Hematopoietic multipotent progenitor cell treated with erythropoietin and hydrocortisone succinate and interleukin-3 and kit ligand, for 15 days (in vitro differentiated cells): ENCODE measurements at regions not wholly inside any gene's neighbourhood (a gene's known extent, or its start where the extent isn't known, plus 50 kb on each side); places are given as distances from the start of the nearest gene placed in this dataset.
"Not testable (repeated sequence)": the region's sequence is repeated elsewhere in the genome, so short reads cannot be mapped to it uniquely, and the experiment has no call there.

Experiments used
- DNase-seq: peaks from one replicate; pipeline ENCODE4 v3.0.0-alpha.2; 2015; ENCODE audit warnings: low spot score

DNA sequence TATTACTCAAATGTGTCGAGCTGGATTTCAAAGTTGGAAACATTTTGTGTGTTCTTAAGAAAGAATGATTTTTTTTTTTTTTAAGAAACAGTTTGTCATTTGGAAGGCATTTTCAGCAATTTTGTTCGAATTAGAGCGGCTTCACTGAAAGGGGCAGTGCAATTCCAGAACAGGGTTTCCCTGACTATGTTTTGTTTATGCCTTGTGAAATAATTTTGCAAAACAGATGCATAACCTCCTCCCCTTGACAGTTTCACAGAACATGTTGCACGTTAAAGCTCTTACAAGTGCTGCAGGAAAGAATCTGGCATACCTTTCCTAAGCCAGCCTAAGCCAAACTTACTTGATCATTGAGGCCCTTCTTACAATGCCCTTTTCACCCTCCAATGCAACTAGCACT lies 216.0 kb upstream of the SSTR4 start:
- no peak for DNase-seq

GRCh38 chr20:22819784-22820183 lies 215.3 kb upstream of the SSTR4 start:
- no peak for DNase-seq

GRCh38 chr20:22821081-22821727 lies 213.9 kb upstream of the SSTR4 start:
- no peak for DNase-seq

DNA sequence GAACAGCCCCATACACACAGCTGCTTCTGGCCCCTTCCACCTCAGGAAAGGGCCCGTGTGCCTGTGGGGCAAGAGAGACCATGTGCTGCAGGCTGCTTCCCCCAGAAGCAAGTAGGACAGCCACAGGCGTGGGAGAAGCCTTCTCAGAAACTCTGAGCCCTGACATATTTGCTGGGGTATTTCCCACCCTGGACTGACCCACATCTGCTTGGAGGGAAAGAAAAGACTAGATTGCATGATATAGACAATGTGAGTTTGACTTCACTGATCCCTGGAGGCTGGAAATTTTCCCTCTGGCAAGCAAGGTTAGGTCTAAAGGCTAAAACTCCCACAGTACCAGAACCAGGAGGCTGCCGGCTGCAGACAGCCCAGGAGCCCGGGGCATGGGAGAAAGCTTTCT lies 213.3 kb upstream of the SSTR4 start:
- DNase-seq, result no peak

DNA sequence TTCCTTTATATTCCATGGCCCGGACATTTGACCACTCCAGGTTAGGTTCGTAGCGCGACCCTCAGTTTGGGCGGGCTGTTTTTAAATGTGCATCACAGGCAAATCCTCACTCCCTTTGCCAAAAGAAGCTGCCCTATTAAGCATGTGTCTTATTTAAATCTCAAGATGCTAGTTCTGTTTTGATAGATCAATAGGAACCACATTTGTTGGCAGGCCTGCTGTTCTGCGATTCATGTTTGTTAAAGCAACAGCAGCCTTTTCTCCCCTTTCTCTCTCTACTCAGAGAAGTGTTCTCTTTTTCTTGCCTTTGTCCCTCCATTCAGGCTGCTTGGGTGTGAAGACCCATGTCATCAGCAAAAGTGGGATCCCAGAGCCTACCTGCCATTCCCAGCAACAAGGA lies 212.0 kb upstream of the SSTR4 start:
- no peak for DNase-seq

DNA sequence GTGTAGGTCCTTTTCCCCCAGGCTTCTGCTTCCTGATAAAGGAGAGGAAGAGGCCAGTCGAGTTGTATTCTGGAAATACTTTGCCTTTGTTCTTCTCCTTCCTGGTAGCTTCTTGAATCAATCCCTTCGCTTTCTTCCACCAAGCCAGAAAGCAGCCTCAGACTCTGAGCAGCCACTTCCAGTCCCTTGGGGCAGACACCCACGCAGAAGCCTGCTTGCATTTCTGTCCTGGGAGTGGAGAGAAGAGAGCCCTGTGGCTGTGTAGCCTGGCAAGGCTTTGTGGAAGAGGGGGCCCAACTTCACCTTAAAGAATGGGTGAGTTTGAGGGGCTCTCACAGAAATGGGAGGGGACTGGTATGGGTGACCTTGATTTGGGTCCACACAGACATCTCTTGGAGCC lies 211.0 kb upstream of the SSTR4 start:
- DNase-seq, result no peak

DNA sequence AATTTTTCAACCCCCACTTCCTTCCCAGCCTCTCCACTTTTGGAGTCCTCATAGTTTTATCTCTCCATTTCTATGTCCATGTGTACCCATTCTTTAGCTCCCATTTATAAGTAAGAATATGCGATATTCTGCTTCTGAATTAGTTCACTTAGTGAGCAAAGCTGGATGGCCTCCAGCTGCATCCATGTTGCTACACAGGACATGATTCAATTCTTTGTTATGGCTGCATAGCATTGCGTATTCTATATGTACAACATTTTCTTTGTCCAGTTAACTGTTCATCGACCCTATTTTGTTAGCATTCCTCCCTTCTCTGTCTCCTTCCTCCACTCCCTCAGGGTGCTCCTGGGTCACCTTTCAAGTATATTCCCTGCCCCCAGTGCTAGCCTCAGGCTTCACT lies 210.0 kb upstream of the SSTR4 start:
- no peak for DNase-seq

DNA sequence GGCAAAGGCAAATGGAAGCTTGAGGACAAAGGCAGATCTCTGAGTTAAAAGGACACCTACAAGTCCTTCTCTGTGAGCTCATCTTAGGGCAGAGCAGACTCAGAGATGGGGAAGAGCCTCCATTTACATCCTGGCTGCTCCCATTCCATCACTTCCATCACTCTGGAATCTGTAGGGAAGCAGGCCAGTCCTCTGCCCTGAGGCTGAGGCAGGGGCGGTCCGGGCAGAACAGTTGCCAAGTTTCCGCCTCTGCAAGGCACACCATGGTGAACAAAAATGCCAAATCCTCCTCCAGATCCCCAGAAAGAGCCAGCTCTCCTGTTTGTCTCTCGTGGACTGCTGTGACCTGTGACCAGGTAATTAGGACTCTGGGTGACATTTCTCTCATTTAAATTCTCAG lies 209.6 kb upstream of the SSTR4 start:
- no peak for DNase-seq

GRCh38 chr20:22826306-22827230 lies 208.5 kb upstream of the SSTR4 start:
- no peak for DNase-seq

DNA sequence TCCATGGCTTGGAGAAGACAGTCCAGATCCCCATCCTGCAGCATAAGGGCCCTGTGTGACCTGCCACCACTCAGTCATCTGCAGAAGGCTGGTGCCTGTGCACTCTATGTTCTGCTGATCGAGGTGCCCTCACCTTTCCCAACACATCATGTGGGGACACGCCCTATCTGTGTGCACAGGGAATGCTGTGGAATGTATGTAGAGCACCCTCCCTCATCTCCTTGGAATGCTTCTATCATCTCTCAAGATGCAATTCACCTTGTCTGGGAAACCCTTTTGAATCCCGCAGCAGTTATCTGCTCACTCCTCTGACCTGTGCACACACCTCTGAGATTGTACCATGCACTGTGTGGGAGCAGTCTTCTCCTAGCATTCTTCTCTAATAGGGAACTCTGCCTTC lies 207.2 kb upstream of the SSTR4 start:
- no peak for DNase-seq

- no peak for DNase-seq
Measured at GRCh38 chr20:22829356-22829755, 205.8 kb upstream of the SSTR4 start.

DNA sequence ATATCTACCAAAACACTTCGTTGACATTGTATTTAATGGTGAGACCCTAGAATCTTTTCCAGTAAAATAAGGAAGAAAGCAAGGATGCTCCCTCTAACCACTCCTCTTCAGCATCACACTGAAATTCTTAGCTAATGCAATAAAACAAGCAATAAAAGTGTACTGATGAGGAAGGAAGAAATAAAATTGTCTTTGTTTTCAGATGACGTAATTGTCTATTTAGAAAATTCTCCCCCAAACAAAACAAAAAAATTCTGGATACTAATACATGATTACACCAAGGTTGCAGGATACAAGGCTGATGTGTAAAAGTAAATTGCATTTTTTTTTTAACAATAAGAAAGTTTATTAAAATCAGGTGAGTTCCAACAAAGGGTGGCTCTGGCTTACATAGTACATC lies 205.0 kb upstream of the SSTR4 start:
- DNase-seq, result no peak

GRCh38 chr20:22830715-22831114 lies 204.4 kb upstream of the SSTR4 start:
- DNase-seq, result not testable (repeated sequence)

DNA sequence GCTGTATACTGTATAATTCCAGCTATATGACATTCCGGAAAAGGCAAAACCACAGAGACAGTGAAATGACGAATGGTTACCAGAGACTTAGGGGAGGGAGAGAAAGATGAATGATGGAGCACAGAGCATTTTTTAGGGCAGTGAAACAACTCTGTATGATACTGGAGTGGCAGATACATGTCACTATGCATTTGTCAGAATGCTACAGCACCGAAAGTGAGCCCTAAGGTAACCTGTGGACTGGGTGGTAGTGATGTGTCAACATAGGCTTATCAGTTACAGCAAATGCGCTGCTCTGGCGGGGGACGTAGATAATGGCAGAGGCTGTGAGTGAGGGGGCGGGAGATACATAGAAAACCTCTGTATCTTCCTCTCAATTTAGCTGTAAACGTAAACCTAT lies 201.3 kb upstream of the SSTR4 start:
- DNase-seq, result peak; percentile 61

DNA sequence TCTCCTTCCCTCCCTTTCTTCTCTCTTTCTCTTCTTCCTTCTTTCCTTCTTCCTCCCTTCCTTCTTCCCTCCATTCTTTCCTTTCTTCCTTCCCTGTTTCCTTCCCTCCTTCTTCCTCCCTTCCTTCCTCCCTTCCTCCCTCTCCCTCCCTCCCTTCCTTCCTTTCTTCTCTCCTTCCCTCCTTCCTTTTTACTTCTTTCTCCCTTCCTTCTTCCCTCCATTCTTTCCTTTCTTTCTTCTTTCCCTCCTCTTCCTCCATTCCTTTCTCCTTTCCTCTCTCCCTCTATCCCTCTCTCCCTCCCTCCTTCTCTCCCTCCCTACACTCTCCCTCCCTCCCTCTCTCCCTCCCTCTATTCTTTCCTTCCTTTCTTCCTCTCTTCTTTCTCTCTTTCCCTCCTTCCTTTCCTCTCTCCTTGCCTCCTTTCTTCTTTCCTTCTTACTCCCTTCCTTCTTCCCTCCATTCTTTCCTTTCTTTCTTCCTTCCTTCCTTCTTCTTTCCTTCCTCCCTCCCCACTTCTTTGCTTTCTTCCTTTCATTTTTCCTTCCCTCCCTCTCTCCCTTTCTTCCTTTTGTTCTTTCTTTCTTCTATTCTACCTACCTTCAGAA lies 200.4 kb upstream of the SSTR4 start:
- no peak for DNase-seq

GRCh38 chr20:22836211-22836610 lies 198.9 kb upstream of the SSTR4 start:
- no peak for DNase-seq

DNA sequence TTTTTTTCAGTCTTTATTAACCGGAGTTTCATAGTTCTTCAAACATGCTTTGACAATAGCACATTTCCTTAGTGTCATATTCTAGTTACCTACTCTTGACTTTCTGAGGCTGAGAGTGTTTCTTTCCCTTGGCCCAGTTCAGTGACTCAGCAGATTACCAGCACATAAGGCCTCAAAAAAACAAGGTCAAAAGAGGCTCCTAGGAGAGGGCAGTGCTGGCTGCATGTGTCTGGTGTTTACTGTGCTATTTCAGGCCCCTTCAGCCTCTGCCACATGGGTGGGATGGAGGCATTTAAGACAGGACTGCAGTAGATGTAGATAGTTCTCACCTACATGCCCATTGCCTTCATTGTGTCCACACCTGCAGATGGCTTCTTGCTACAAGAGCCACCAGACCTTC lies 198.2 kb upstream of the SSTR4 start:
- peak; percentile 40 for DNase-seq

DNA sequence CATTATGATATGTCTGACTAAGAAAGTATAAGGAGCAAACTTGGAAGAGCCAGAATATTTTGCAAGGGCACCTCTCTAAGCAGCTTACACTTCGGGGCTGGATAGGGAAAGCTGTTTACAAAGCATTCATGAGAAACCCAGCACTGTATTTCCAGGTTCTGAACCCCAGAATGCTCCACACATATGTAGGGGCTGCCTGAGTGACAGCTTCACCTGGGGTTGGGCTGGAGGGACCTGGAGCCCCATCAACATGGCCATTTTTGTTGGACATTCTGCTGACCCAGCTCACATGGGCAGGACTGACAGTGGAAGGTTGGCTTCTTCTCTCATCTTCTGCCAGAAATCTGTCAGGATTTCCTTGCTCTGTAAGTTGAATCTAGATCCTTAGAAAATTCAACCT lies 197.1 kb upstream of the SSTR4 start:
- DNase-seq, result no peak

DNA sequence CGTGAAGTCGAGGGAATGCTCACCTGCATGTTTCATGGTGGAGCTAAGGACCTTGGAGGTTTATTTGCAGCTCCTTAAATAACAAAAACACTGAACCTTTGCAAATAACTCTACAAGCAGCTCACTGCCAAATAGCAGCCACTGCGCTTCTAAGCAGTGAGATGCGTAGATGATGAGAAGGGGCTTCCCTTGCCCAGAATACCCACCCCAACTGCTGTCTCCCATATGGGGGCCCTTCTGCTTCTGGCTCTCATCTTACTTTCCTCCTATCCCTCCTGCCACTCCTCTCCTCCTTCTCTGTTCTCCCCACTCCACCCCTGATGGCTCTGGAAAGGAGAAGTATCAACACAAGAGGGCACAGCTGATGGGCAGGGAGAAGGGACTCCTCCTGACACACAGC lies 193.3 kb upstream of the SSTR4 start:
- no peak for DNase-seq

DNA sequence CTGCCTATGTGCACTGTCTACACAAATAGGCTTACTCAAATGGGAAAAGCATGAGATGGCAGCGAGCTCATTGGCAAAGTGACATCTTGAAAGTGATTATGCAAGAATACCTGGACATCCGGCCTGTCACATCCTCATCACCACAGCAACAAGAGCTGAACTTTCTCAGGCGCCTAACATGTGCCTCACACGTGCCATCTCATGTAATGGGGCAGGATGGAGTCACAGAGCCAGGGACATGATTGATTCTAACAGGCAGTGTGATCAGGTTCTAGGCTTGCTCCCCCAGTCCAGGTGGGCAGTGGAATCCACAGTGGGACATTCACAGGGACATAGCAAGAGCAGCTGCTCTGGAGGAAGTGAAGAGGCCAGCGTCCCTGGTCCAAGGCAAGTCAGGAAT lies 192.3 kb upstream of the SSTR4 start:
- no peak for DNase-seq

GRCh38 chr20:22844959-22845358 lies 190.2 kb upstream of the SSTR4 start:
- DNase-seq, result no peak

DNA sequence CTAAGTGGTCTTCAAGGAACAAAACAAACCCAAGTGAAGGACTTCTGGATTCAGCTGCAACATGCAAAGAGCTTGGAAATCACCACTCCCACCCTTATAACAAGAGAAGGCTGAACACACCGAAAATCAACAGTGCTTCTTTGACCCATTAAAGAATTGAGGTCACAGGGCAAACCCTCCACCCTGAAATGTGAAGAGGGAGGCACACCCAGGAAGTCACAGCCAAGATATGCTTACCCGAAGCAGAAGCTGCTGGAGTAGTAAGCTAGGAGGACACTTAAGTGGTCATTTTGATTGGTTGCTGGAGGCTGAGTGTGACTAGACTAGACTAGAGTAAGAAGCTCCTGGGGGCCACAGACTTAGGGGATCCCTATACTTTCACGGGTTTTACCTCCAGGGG lies 188.2 kb upstream of the SSTR4 start:
- no peak for DNase-seq

DNA sequence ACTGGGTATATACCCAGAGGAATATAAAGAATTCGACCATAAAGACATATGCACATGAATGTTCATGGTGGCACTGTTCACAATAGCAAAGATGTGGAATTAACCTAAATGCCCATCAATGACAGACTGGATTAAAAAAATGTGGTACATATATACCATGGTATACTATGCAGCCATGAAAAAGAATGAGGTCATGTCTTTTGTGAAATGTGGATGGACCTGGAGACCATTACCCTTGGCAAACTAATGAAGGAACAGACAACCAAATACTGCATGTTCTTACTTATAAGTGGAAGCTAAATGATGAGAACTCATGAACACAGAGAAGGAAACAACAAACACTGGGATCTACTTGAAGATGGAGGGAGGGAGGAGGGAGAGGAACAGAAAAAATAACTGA lies 186.7 kb upstream of the SSTR4 start:
- DNase-seq, result no peak
